ENCODE measurements at regions not wholly inside any gene's neighbourhood (a gene's known extent, or its start where the extent isn't known, plus 50 kb on each side); places are given as distances from the start of the nearest gene placed in this dataset.
"Not testable (repeated sequence)": the region's sequence is repeated elsewhere in the genome, so short reads cannot be mapped to it uniquely, and the experiment has no call there.

- DNase-seq, result no peak
These were observed 1122.5 kb downstream of the SORCS3 start for GRCh38 chr10:105763611-105764010.

GRCh38 chr10:105761576-105762260 is 1120.6 kb downstream of the SORCS3 start:
- DNase-seq, result no peak

- DNase-seq, result no peak
These were observed 1118.6 kb downstream of the SORCS3 start for GRCh38 chr10:105759669-105760068.

GRCh38 chr10:105758209-105758998 is 1117.3 kb downstream of the SORCS3 start:
- no peak for DNase-seq

GRCh38 chr10:105757302-105757701 is 1116.2 kb downstream of the SORCS3 start:
- DNase-seq, result no peak

DNA sequence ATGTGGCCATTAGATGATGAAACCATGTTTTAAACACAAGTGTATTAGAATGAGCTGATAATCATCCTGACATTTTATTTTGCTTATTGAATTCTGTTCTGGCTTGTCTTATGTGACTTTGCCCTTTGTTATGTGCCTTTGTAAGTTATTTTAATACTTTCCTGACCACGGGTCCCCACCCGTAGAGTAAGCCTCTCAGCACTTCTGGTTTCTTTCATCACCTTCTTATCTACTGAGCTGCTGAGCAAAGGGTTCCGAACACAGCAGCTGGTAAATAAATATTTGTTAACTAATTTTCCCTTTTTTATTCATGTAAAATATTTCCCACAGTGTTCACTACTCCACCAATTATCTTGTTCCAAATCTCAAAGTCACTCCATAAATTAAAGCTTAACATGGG is 1115.3 kb downstream of the SORCS3 start:
- DNase-seq, result no peak

DNA sequence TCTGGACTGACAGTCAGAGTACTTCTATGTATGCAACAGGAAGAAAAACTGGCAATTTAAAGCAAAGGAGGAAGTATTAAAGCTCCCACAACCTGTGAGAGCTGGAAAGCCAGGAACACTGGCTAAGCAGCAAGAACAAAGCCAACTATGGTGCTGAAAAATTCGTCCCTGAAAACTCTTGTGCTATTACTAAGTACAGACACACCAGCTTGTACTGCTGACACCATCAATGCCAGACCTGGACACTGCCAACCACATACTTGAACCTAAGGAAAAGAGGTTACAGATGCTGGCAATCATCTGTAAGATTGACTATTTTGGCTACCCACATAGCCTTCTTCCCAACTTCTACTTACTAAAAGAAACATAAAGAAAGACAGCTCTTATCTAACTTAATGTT is 1110.6 kb downstream of the SORCS3 start:
- DNase-seq, result no peak

- no peak for DNase-seq
These were observed 1104.6 kb downstream of the SORCS3 start for GRCh38 chr10:105745596-105746148.

DNA sequence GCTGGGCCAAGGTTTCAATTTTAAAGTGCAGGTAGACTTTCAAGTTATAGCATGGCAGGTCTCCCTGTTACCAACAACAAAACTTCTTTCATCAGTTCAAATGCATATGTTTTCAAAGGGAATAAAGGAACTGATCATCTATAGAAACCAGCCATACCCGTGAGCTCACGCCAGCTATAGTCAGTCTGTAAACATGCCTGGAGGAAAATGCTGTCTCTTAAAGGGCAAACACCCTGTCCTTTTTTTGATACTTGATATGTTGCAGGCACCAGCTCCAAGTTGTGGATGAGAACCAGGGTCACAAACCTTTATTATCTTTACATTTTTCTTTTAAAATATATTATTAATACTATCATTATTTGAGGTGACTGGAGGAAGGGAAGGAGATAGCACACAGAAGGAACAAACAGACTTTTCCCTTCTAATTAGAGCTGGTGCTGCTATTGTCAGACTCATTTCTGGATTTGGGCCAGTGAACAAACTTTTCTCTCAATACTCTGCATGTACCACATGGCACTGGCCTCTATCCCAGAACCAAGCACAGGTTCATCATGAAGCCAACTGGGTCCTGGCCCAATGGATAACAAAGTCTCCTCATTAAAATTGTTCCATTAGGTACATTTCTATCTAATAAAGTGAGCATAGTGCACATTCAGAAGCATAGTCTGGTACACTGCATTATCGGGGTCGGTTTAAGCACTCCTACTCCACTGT is 1102.4 kb downstream of the SORCS3 start:
- DNase-seq, result no peak

- no peak for DNase-seq
These were observed 1101.8 kb downstream of the SORCS3 start for GRCh38 chr10:105742923-105743322.

DNA sequence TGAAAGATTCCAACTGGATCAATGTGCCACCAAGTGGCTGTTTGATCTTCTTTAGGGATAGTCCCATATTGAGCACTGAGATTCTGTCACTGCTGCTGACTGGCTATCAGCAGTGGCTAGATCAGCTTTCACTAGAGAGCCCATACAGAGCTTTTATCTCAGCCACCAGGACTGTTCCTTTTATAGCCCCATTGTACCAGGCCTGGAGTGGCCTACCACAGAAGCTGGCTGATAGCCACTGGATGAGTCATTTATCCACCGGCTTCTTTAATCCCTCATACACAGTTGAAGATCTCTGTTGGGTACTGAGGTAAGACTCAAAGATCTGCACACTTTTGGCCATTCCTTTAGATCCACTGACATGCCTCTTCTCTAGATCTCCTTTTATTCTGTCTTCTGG is 1101.1 kb downstream of the SORCS3 start:
- DNase-seq, result peak; percentile 29

GRCh38 chr10:105734479-105734878 is 1093.4 kb downstream of the SORCS3 start:
- DNase-seq, result no peak

GRCh38 chr10:105733924-105734323 is 1092.8 kb downstream of the SORCS3 start:
- DNase-seq, result no peak

DNA sequence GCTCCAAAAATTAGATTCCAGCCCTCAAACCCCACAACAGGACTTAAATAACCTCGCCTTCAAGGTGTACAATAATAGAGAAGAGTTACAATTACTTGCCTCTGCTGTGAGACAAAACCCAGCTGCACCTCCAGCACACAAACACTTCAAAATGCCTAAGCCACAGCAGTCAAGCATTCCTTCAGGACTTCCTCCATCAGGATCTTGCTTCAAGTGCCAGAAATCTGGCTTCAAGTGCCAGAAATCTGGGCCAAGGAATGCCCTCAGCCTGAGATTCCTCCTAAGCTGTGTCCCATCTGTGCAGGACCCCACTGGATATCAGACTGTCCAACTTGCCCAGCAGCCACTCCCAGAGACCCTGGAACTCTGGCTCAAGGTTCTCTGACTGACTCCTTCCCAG is 1088.3 kb downstream of the SORCS3 start:
- DNase-seq, result no peak

DNA sequence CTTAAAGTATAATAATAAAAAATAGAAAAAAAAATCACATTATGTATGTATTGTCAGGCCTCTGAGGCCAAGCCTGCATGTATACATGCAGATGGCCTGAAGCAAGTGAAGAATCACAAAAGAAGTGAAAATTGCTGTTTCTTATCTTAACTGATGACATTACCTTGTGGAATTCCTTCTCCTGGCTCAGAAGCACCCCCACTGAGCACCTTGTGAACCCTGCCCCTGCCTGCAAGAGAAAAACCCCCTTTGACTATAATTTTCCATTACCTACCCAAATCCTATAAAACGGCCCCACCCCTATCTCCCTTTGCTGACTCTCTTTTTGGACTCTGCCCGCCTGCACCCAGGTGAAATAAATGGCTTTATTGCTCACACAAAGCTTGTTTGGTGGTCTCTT is 1086.5 kb downstream of the SORCS3 start:
- not testable (repeated sequence) for DNase-seq

DNA sequence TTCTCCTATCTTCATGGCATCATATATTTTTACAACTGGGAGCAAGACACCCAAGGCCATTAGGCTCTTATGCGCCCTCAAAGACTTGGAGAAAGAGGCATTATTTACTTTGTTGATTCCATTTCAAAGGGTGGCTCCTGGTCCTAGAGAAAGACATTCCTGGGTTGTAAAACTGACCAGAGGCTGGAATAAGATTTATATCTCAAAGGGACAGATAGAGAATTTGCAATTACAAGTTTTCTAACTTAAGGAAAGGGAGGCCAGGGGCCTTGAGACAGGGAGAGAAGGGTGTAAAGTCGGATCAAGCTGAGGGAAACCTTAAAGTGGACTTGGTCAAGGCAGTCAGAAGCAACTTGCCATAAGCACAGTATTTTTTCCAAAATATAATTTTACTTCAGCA is 1086.0 kb downstream of the SORCS3 start:
- no peak for DNase-seq

- no peak for DNase-seq
These were observed 1085.1 kb downstream of the SORCS3 start for GRCh38 chr10:105726149-105726548.

- no peak for DNase-seq
These were observed 1083.9 kb downstream of the SORCS3 start for GRCh38 chr10:105725007-105725406.

GRCh38 chr10:105718207-105718995 is 1077.3 kb downstream of the SORCS3 start:
- DNase-seq, result no peak

DNA sequence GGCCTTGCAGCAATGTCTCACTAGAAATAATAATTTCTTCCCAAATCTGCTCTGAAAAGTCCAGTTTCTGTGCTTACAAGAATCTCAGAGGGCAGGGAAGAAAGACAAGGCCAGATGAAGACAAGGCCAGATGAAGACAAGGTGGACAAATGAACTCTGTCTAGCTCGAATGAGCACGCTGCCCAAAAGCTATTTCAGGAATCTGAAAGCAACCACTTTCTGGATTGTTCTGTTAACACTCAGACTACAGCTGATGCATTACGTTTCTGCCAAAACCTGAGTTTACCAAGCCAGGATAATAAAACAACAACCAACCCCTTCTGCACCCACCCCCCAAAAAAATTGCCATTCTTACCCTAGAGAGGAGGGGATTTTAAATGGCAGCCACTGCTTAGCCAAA is 1073.6 kb downstream of the SORCS3 start:
- no peak for DNase-seq

- DNase-seq, result no peak
These were observed 1066.5 kb downstream of the SORCS3 start for GRCh38 chr10:105707603-105708002.

GRCh38 chr10:105706281-105707026 is 1065.4 kb downstream of the SORCS3 start:
- no peak for DNase-seq
